ENCODE measurements at regions not wholly inside any gene's neighbourhood (a gene's known extent, or its start where the extent isn't known, plus 50 kb on each side); places are given as distances from the start of the nearest gene placed in this dataset.

Small RNAs in the stretch of these regions (small RNA-seq; reads per million reads assigned to genes)
- 0 reads per million in 3 experiments for gene AL392089.1 (ENCODE audit: insufficient read depth in 2 of 3, insufficient read length in 3 of 3, low read depth in 2 of 3, low replicate concordance in 1 of 3)
- 0 to 0.97 (median 0.33) reads per million in 3 experiments for gene RNU6-1327P (ENCODE audit: insufficient read depth in 2 of 3, insufficient read length in 3 of 3, low read depth in 2 of 3, low replicate concordance in 1 of 3)

All from HepG2 (cell line).